ENCODE measurements at regions not wholly inside any gene's neighbourhood (a gene's known extent, or its start where the extent isn't known, plus 50 kb on each side); places are given as distances from the start of the nearest gene placed in this dataset.
"Not testable (repeated sequence)": the region's sequence is repeated elsewhere in the genome, so short reads cannot be mapped to it uniquely, and the experiment has no call there.

DNA sequence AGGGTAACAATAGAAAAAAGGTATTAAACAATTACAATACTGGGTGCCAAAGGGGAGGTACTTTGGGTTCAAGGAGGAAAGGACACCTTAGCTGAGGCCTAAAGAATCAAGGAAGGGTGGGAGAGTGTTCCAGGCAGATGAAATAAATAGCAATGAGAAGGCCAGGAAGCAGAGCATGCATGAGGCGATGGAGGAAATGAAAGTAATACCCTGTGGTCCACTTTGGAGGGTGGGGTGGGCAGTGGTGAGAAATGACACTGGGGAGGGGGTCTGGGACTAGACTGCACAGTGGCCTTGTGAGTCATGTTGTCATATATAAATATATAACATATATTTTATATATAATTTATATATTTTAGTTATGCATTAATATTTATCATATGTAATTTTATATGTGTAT is 55.9 kb downstream of the BHLHE40 start:
- no peak for DNase-seq

DNA sequence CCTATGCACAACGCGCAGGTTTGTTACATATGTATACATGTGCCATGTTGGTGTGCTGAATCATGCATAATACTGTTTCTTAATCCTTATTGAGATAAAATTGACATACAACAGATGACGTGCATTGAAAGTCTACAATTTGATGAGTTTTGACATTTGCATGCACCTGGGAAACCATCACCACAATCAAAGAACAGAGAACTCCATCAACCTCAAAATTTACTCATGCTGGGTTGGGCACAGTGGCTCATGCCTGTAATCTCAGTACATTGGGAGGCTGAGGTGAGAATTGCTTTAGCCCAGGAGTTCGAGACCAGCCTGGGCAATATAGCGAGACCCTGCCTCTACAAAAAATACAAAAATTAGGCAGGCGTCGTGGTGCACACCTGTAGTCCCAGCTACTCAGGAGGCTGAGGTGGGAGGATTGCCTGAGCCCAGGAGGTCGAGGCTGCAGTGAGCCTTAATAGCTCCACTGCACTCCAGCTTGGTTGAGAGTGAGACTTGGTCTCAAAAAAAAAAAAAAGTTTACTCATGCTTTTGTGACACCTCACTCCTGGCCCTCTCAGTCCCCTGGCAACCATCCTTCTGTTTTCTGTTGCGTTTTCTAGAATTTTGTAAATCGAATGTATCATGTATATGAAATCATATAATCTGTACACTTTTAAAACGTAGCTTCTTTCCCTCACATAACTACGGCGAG is 56.6 kb downstream of the BHLHE40 start:
- no peak for DNase-seq

DNA sequence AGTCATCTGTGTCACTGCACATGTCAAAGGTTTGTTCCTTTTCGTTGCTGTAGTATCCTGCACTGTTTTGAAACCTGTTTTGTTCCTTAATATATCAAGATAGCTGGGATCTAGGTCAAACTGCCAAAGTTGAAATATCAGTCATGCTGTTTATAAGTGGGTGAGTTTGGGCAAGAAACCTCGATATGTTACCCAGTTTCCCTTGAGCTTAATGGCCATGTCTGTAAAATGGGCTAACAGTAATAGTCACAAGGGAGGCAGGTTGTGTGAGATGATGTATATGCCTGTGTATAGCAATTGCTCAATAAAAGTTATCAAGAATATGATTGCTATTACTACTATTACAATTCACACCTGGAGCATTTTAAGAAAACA is 57.1 kb downstream of the BHLHE40 start:
- DNase-seq = no peak

DNA sequence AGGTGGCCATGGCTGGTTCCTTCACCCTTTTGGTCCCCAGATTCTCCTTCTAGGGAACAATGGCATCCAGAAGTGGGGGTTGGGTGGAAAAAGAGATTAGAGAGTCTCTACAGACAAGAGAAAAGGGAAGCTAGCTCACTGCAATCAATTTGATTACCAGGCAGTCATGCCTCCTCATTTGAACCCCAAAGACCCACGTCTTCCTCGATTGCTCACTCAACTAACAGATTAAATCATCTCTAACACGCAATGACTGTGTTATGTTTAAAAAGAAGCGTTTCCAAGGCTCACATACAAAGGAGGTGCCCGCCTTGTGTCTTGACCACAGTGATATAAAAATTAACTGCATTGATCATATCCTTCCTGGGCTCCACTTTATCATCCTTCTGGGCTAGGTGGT is 57.6 kb downstream of the BHLHE40 start:
- no peak for DNase-seq

DNA sequence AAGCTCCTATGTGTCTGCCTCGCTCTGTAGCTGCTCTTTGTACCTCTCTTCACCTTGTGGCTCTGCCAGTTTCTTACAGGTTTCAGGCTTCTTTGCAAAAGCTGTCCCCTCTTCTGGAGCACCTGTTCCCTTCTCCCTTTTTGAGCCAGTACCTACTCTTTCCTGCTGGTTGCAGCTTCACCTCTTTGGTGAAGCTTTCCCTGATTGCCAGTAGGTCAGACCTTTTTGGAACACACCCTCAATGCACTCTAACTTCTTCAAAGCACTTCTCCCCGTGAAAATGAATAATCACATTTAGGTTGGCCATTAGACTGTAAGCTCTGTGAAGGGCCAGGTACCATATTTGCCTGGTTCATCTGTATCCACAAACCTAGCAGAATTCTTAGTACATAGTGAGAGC is 60.3 kb downstream of the BHLHE40 start:
- no peak for DNase-seq

DNA sequence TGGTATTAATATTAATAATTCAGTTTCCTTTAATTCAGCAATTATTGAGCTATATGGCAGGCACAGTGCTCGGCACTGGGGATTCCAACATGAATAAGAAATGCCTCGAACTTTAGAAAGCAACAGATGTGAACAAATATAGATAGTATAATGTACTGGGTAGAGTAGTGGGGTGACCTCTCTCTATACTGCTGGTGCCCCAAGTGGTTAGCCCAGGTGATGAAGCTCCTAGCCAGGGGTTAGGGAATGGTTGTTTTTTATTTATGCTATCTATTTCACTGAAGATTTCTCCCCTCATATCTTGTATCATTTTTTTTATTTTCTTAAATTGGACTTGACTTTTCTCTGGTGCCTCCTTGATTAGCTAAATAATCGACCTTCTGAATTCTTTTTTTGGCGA is 62.1 kb downstream of the BHLHE40 start:
- DNase-seq = no peak

DNA sequence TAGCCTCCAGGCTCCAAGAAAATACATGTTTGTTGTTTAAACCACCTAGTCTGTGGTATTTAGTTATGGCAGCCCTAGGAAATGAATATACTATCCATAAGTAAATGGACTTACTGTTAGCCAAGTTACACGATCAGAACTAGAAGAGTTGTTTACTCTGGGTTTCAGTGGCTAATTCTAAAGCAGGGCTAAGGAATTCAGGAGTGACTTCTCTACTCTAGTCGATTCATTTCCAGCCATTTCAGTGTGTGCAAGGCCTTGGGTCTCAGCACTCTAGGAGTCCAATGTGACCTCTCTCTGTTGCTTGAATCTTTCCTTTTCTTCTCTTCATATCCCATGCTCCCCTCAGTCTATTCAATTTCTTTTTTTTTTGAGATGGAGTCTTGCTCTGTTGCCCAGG is 66.7 kb downstream of the BHLHE40 start:
- no peak for DNase-seq

DNA sequence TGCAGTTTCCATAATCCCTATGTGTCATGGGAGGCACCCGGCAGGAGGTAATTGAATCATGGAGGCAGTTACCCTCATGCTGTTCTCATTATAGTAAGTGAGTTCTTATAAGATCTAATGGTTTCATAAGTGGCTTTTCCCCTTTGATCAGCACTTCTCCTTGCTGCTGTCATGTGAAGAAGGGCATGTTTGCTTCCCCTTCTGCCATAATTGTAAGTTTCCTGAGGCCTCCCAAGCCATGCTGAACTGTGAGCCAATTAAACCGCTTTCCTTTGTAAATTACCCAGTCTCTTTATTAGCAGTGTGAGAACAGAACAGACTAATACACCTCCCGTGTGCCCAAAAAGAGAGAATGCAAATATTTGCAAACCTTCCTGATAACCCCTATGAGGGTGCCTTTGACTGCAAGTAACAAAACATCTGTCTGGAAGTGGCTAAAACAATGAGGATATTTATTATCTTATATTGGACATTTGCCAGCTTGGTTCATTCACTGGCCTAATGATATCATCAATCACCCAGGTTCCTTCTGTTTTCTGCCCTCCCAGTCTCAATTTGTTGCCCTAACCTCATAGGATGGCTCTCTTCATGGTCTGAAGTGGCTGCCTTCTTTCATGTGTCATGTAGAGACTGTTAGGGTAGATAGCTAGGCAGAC is 68.7 kb downstream of the BHLHE40 start:
- DNase-seq = peak; percentile 65

DNA sequence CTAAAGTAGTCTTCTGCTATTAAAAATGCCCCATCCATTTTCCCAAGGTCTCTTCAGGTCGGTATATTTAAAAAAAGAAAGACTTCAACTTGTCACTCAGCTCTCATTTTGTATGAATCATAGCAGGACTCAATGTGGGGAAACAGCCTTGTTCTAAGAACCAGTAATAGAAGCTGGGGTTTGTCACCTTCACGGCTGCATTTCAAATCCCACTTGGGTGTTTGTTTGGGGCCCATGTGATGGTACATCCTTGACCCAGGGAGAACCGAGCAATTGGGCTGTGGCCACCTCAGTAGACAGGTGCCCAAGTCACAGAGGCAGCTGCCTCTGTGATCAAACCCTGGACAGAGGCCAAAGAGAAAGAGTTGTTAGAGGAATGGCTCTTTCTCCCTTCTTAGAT is 70.3 kb upstream of the ARL8B start:
- no peak for DNase-seq

DNA sequence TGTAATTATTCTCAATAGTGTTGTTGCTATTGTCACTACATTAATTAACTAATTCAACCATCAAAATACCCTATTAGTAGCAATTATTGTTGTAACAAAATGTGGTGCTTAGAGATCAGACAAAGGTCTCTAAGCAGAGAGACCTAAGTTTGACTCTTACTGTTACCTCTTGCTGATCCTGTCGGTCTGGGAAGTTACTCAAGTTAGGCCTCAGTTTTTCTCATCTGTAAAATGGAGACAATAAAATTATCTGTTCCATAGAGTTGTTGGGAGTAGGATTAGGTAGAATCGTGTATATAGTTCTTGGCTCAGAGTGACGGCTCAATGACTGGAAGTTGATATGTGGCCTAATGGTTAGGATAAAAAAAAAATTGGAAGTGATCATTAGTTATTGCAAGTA is 69.8 kb upstream of the ARL8B start:
- DNase-seq = no peak

DNA sequence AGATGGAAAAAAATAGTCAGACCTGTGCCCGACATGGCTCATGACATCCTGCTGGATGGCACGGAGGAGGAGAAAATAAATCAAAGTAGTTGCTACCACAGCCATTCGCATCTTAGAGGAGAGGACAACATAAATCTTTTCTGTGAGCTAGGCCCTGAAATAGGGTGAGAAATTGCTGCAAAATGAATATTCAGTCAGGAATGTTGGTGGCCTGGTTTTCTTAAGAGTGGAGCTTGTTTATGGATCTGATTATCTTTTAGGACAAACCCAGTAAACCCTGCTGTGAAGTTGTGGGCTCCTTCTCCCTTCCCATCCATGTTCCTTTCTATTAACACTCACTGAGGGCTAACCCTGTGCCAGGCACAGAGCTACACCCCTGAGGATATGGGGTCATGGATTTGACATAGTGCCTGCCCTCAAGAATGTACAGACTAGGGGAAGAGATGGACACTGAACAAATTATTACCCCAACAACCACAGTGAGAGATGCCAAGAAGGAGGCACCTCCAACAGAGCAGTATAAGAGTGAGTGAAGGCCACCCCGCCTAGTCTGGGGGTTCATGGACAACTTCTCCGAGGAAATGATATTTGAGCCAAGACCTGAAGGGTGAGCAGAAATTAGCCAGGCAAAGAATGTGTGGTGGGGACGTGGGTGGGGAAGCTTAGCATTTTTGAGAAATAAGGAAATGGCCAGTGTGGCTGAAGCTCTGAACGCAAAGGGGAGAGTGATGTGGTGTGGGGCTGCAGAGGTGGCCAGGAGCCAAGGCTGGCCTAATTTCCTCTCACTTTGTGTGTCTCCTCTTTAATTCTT is 68.9 kb upstream of the ARL8B start:
- no peak for DNase-seq

DNA sequence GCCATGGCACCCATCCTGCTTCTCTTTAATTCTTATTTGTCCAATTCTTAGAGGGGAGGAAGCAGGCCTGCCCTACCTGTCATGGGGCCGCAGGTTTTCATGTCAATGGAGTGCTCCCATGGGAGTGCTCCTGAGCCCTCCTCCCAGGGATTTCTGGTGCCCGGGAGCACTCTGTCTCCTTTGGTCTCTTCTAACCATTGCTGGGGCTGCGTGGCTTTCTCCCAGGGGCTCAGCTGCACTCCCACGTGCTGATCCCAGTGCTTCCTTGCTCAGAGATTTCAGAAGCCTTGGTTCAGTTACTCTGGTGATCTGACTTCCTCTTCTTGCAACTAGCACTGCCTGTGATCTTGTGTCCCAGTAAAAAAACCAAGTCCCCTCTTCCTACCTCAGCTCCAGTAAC is 68.0 kb upstream of the ARL8B start:
- no peak for DNase-seq

DNA sequence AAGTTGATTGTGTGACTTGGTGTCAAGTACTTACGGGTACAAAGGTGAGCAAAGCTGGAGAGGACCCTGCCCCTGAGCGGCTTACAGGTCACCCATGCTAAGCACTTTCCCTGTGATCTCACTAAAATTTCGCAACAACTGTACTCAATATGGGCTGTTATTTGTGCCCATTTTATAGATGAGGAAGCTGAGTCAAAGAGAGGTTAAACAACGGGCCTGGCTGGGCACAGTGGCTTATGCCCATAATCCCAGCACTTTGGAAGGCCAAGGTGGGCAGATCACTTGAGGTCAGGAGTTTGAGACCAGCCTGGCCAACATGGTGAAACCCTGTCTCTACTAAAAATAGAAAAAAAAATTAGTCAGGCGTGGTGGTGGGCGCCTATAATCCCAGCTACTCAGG is 67.5 kb upstream of the ARL8B start:
- DNase-seq = not testable (repeated sequence)

DNA sequence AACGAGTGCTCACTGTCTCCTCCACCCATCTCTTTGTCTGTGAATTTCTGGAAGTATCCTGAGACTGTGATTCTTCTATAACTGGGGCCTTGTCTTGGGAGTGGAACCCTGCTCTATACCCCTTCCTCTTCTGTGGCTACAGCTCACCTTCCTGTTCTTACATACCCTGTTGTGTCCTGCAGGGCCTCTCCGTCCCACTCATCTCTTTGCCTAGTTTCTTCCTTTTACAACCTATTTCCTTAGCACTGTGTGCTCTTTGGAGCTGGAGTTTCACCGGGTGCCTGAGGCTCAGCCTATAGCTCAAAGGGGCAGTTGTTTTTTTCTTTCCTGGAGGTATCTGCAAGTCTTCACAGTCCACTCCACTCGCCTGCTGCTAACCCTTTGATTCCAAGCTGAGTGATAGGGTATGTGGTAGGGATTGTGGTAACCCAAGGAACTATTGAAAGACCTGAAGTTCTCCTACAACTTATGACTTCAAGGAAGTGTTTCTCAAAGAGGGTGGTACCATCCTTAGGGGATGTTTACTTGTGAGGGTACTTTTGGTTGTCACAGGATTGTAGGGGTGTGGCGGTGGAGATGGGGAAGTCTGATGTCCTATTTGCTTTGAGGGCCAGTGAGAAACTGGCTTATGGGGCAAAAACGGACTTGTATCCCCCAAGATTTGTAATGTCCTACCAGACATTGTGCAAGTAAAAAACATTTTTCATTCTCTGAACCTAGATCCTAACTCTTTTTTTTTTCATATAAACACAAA is 66.6 kb upstream of the ARL8B start:
- DNase-seq = no peak

DNA sequence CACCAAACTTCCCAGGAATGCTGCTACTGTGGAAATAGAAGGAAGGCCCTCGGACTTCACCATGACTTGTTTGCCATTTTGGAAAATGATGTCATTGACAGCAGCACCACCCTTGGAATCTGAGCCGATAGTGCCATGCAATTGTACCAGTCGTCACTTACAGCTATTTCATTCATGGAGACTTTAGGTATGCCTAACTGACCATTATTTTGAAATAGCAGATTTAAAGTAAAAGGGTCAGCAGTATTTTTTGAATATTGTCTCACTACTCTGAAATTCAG is 66.0 kb upstream of the ARL8B start:
- DNase-seq = no peak

DNA sequence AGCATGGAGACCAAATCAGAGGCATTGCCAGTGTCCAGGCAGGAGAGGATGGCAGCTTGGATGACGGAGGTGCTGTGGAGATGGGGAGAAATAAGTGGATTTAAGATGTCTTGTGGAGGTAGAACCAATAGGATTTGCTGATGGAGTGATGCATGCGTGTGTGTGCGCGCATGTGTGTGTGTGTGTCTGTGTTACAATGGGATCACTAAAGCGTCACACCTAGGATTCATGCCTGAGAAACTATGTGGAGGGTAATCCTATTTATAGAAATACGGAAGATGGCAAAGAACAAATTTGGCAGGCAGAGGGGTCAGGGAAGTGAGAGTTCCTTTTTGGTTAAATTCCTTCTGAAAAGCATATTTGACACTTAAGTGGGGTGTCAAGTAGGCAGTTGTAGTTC is 64.8 kb upstream of the ARL8B start:
- no peak for DNase-seq

DNA sequence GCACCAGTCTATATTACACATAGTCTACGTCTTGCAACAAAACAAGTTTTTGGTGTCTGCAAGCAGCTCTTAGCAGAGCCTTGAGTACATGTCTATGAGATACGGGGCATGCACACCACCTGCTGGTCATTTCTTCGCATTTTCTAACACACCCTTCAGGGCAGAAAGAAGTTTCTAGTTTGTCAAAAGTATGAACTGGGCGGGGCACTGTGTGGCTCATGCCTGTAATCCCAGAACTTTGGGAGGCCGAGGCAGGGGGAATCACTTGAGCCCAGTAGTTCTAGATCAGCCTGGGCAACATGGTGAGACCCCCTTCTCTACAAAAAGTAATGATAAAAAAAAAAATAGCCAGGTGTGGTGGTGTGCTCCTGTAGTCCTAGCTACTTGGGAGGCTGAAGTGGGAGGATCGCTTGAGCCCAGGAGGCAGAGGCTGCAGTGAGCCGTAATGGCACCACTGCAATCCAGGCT is 64.2 kb upstream of the ARL8B start:
- no peak for DNase-seq

DNA sequence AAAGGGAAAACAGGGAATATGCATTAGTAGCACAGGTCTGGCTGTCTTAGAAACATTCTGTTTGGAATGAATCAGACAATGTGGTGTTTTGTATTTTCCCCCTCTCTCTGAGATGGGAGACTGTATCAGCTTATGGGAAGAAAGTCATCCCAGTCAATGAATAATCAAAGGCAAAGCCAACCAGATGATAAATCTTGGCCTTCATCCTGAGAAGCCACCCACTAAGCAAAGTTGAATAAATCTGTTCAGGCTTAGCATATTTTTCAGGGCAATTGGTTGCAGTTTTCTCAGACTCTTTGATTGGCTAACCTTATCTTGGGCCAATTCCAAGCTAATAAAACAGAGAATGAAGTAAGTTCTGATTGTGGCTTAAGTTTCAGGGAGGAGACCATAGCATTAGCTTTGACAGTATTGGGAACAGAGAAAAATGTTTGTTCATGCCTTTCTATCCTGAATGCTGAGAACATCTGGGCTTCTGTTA is 63.6 kb upstream of the ARL8B start:
- DNase-seq = no peak

DNA sequence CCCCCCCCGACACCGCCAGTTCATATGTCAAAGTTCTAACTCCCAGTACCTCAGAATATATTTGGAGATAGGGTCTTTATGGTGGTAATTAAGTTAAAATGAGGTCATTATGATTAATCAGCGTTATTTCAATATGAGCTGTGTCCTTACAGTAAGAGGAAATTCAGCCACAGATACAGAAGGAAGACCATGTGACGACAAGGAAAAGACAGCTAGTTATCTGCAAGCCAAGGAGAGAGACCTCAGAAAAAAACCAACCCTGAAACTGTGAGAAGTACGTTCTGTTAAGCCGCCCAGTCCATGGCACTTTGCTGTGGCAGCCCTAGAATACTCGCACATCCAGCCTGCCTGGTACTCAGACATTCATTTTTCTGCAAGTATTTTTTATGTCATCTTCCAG is 62.3 kb upstream of the ARL8B start:
- DNase-seq = no peak

DNA sequence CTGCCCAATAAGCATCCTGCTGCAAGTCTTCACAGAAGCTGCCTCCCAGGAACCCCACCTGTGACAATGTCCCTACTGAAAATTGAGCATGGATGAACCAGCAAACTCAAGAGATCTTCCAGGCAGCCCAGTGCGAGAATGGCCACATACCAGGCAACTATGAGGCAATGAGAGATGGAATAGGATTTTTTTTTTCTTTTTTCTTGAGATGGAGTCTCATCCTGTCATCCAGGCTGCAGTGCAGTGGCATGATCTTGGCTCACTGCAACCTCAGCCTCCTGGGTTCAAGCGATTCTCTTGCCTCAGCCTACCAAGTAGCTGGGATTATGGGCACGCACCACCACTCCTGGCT is 60.9 kb upstream of the ARL8B start:
- DNase-seq = no peak

DNA sequence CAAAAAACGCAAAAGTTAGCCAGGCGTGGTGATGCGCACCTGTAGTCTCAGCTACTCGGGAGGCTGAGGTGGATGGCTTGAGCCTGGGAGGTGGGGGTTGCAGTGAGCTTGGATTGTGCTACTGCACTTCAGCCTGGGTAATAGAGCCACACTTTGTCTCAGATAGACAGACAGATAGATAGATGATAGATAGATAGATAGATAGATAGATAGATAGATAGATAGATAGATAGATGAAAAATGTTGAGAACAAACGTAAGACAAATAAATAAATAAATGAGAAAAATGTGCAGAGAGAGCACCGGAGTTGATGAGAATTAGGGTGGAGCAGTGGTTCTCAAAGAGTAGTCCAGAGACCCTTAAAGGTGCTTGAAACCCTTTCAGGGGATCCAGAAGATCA is 58.4 kb upstream of the ARL8B start:
- DNase-seq = no peak

DNA sequence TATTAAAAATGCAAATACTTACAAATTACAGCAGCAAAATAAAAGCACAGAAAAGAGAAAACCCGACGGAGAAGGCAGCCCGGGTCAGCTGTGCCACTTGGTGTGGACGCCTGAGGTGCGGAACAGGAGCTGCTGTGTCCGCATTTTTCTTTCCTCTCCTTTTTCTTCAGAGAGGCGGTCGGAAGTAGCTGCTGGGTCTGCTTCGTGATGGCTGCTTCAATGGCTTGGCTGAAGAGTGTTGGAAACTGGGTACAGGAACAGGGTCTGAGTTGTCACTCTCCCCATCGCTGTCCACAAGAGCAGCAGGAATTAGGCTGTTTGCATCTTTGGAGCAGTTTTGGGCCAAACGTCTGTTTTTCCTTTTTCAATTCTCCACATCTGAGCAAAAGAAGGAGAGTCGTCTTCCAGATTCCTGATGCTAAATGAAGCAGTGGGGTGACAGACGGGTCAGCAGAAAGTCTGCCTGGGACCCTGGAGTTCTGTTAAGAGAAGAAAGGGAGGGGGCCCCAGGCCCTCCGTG is 53.5 kb upstream of the ARL8B start:
- DNase-seq = no peak

DNA sequence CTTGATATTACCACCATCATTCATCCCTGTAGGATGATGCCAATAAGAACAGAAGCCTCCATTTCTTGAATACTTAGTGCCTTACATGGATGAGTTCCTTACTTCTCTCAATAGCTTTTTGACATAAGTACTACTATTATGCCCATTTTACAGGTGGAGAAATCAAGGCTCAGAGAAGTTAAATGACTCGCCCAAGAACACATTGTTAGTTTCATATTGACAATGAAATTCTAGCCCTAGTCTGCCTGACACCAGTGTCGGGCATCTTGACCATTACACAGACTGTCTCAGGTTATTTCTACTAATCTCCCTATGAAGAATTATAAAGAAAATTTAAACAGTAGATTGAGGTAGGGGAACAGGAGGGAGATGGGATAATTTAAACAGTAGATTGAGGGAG is 52.5 kb upstream of the ARL8B start:
- DNase-seq = no peak

Data from DMS153 (cell line).